ENCODE measurements at regions not wholly inside any gene's neighbourhood (a gene's known extent, or its start where the extent isn't known, plus 50 kb on each side); places are given as distances from the start of the nearest gene placed in this dataset.

DNA sequence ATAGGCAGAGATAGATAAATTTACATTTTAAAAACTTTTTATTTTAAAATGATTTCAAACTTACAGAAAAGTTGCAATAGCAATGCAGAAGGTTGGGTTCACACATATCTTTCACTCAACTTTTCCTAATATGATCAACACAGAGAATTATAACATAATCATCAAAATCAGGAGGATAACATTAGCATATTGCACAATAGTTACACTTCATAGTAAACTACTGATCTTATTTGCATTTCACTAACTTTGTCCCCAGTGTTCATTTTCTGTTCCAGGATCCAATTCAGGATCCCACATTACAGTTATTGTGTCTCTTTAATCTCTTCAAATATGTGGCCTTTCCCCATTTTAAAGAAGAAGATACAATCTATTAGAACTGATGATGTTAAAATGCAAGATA is 115.4 kb upstream of the ETV6 start:
- TF ChIP-seq POLR2A (IDR thresholded peaks at IDR 0.05) = no peak
- TF ChIP-seq, protein P1, sequence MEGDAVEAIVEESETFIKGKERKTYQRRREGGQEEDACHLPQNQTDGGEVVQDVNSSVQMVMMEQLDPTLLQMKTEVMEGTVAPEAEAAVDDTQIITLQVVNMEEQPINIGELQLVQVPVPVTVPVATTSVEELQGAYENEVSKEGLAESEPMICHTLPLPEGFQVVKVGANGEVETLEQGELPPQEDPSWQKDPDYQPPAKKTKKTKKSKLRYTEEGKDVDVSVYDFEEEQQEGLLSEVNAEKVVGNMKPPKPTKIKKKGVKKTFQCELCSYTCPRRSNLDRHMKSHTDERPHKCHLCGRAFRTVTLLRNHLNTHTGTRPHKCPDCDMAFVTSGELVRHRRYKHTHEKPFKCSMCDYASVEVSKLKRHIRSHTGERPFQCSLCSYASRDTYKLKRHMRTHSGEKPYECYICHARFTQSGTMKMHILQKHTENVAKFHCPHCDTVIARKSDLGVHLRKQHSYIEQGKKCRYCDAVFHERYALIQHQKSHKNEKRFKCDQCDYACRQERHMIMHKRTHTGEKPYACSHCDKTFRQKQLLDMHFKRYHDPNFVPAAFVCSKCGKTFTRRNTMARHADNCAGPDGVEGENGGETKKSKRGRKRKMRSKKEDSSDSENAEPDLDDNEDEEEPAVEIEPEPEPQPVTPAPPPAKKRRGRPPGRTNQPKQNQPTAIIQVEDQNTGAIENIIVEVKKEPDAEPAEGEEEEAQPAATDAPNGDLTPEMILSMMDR (IDR thresholded peaks at IDR 0.05) = no peak
- H3K36me3 ChIP-seq = no peaks in the 10 kb centered on the region
- intact Hi-C loops (cut with DNase I) = no loop called here
- ATAC-seq = no peak
- peaks cover 0 to 1% (median 0%) of the 10 kb centered on the region in 12 donors for H3K9me3 ChIP-seq
- no peak overlapping the region for H3K4me3 ChIP-seq
- H3K27ac ChIP-seq = no peak overlapping the region
- no peaks in the 10 kb centered on the region for H3K27me3 ChIP-seq
- DNase-seq = no peak
- H3K4me1 ChIP-seq = no peaks in the 10 kb centered on the region

- H3K9me3 ChIP-seq = peaks cover 0 to 3% (median 0%) of the 10 kb centered on the region in 12 donors
- intact Hi-C loops (cut with DNase I) = no loop called here
- H3K27ac ChIP-seq = no peak overlapping the region
- H3K4me3 ChIP-seq = no peak overlapping the region
- no peaks in the 10 kb centered on the region for H3K36me3 ChIP-seq
- DNase-seq (no peak), ATAC-seq (no peak)
- no peaks in the 10 kb centered on the region for H3K27me3 ChIP-seq
- no peaks in the 10 kb centered on the region for H3K4me1 ChIP-seq
- 82 to 93% (median 88%) methylated on average over 4 of the region's 4 CpGs for WGBS, 4 donors
- TF ChIP-seq, protein P1 (IDR thresholded peaks at IDR 0.05) = no peak
- TF ChIP-seq POLR2A (IDR thresholded peaks at IDR 0.05) = no peak
Measured at GRCh38 chr12:11535127-11535526, 114.3 kb upstream of the ETV6 start.

DNA sequence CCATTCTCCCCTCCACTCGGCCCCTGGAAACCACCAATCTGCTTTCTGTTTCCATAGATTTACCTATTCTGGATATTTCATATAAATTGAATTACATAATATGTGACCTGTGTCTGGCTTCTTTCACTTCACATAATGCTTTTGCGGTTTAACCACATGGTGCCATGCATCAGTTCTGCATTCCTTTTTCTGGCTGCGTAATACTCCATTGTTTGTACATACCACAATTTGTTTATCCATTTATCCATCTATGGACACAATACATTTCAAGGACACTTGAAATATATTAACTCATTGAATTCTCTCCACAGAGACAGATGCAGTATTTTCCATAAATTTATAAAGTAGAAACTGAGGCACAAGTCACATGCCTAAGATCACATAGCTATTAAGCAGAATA is 110.3 kb upstream of the ETV6 start:
- no peaks in the 10 kb centered on the region for H3K27me3 ChIP-seq
- H3K9me3 ChIP-seq = peaks cover 0 to 3% (median 0%) of the 10 kb centered on the region in 12 donors
- TF ChIP-seq, protein P1 (IDR thresholded peaks at IDR 0.05) = no peak
- TF ChIP-seq POLR2A (IDR thresholded peaks at IDR 0.05) = no peak
- intact Hi-C loops (cut with DNase I) = no loop called here
- no peaks in the 10 kb centered on the region for H3K36me3 ChIP-seq
- no peak overlapping the region for H3K4me3 ChIP-seq
- no peak for DNase-seq
- 94 to 98% (median 95%) methylated on average over 3 of the region's 3 CpGs for WGBS, 4 donors
- H3K27ac ChIP-seq = no peak overlapping the region
- ATAC-seq = no peak
- no peaks in the 10 kb centered on the region for H3K4me1 ChIP-seq

GRCh38 chr12:11540156-11540555 is 109.3 kb upstream of the ETV6 start:
- DNase-seq = no peak
- TF ChIP-seq, protein P1 (IDR thresholded peaks at IDR 0.05) = no peak
- no peak for TF ChIP-seq POLR2A (IDR thresholded peaks at IDR 0.05)
- ATAC-seq = no peak
- no peaks in the 10 kb centered on the region for H3K27me3 ChIP-seq
- H3K4me1 ChIP-seq = peaks cover 0 to 3% (median 0%) of the 10 kb centered on the region in 12 donors
- H3K4me3 ChIP-seq = no peak overlapping the region
- no peaks in the 10 kb centered on the region for H3K36me3 ChIP-seq
- intact Hi-C loops (cut with DNase I) = no loop called here
- H3K9me3 ChIP-seq = peaks cover 0 to 3% (median 0%) of the 10 kb centered on the region in 12 donors
- H3K27ac ChIP-seq = no peak overlapping the region
- 80 to 92% (median 85%) methylated on average over 2 of the region's 2 CpGs for WGBS, 4 donors
